ENCODE measurements at regions not wholly inside any gene's neighbourhood (a gene's known extent, or its start where the extent isn't known, plus 50 kb on each side); places are given as distances from the start of the nearest gene placed in this dataset.

- TF ChIP-seq EGR1 (IDR thresholded peaks at IDR 0.05) (no peak), YY1 (IDR thresholded peaks at IDR 0.05; ENCODE audit: low read depth) (no peak), TCF12 (IDR thresholded peaks at IDR 0.05; ENCODE audit: low read depth) (no peak), FOXM1 (IDR thresholded peaks at IDR 0.05; ENCODE audit: borderline replicate concordance, low read depth) (no peak), TEAD4 (IDR thresholded peaks at IDR 0.05) (no peak), NFIC (IDR thresholded peaks at IDR 0.05) (no peak), CREB1 (IDR thresholded peaks at IDR 0.05; ENCODE audit: low read depth) (no peak), MAX (IDR thresholded peaks at IDR 0.05) (no peak), EP300 (IDR thresholded peaks at IDR 0.05; ENCODE audit: borderline replicate concordance) (no peak), ZBTB7A (IDR thresholded peaks at IDR 0.05; ENCODE audit: low read depth) (no peak), USF1 (IDR thresholded peaks at IDR 0.05) (no peak), RAD21 (IDR thresholded peaks at IDR 0.05; ENCODE audit: low read depth) (no peak), REST (IDR thresholded peaks at IDR 0.05; ENCODE audit: low read depth) (no peak), TAF1 (IDR thresholded peaks at IDR 0.05; ENCODE audit: low read depth) (no peak), CEBPB (IDR thresholded peaks at IDR 0.05) (no peak)
Observed at GRCh38 chr9:616694-617093, 224.8 kb upstream of the DMRT1 start.

- no peak for TF ChIP-seq CEBPB (IDR thresholded peaks at IDR 0.05)
- no peak for TF ChIP-seq EP300 (IDR thresholded peaks at IDR 0.05; ENCODE audit: borderline replicate concordance)
Observed at GRCh38 chr9:617445-618085, 223.9 kb upstream of the DMRT1 start.

GRCh38 chr9:618478-618877 lies 223.0 kb upstream of the DMRT1 start:
- TF ChIP-seq EP300 (IDR thresholded peaks at IDR 0.05; ENCODE audit: borderline replicate concordance) (no peak), TAF1 (IDR thresholded peaks at IDR 0.05; ENCODE audit: low read depth) (no peak), FOXM1 (IDR thresholded peaks at IDR 0.05; ENCODE audit: borderline replicate concordance, low read depth) (no peak), RAD21 (IDR thresholded peaks at IDR 0.05; ENCODE audit: low read depth) (no peak), MAX (IDR thresholded peaks at IDR 0.05) (no peak), TEAD4 (IDR thresholded peaks at IDR 0.05) (no peak), NFIC (IDR thresholded peaks at IDR 0.05) (no peak), REST (IDR thresholded peaks at IDR 0.05; ENCODE audit: low read depth) (no peak), ZBTB7A (IDR thresholded peaks at IDR 0.05; ENCODE audit: low read depth) (no peak), YY1 (IDR thresholded peaks at IDR 0.05; ENCODE audit: low read depth) (no peak)

GRCh38 chr9:621201-621855 lies 220.2 kb upstream of the DMRT1 start:
- TF ChIP-seq ZBTB7A (IDR thresholded peaks at IDR 0.05; ENCODE audit: low read depth): no peak

- no peak for TF ChIP-seq TCF12 (IDR thresholded peaks at IDR 0.05; ENCODE audit: low read depth)
- TF ChIP-seq EGR1 (IDR thresholded peaks at IDR 0.05): no peak
- no peak for TF ChIP-seq YY1 (IDR thresholded peaks at IDR 0.05; ENCODE audit: low read depth)
- no peak for TF ChIP-seq CEBPB (IDR thresholded peaks at IDR 0.05)
- no peak for TF ChIP-seq FOXM1 (IDR thresholded peaks at IDR 0.05; ENCODE audit: borderline replicate concordance, low read depth)
- TF ChIP-seq MAX (IDR thresholded peaks at IDR 0.05): no peak
- TF ChIP-seq NFIC (IDR thresholded peaks at IDR 0.05): no peak
- TF ChIP-seq CREB1 (IDR thresholded peaks at IDR 0.05; ENCODE audit: low read depth): no peak
- no peak for TF ChIP-seq RAD21 (IDR thresholded peaks at IDR 0.05; ENCODE audit: low read depth)
- no peak for TF ChIP-seq EP300 (IDR thresholded peaks at IDR 0.05; ENCODE audit: borderline replicate concordance)
- TF ChIP-seq TAF1 (IDR thresholded peaks at IDR 0.05; ENCODE audit: low read depth): no peak
- no peak for TF ChIP-seq ZBTB7A (IDR thresholded peaks at IDR 0.05; ENCODE audit: low read depth)
- TF ChIP-seq TEAD4 (IDR thresholded peaks at IDR 0.05): no peak
- TF ChIP-seq REST (IDR thresholded peaks at IDR 0.05; ENCODE audit: low read depth): no peak
- no peak for TF ChIP-seq USF1 (IDR thresholded peaks at IDR 0.05)
Observed at GRCh38 chr9:624935-625500, 216.5 kb upstream of the DMRT1 start.
